Choroid plexus epithelial cell (primary cell): ENCODE measurements at regions not wholly inside any gene's neighbourhood (a gene's known extent, or its start where the extent isn't known, plus 50 kb on each side); places are given as distances from the start of the nearest gene placed in this dataset.
"Not testable (repeated sequence)": the region's sequence is repeated elsewhere in the genome, so short reads cannot be mapped to it uniquely, and the experiment has no call there.

Experiments used
- DNase-seq: peaks from one replicate; pipeline ENCODE4 v3.0.0-alpha.2; 2010; ENCODE audit warnings: low read depth
- H3K4me3 ChIP-seq: 2 replicates; pipeline ENCODE4 v1.5.1; 2011; ENCODE audit warnings: low read depth, mild to moderate bottlenecking, control low read depth, low read length, moderate library complexity
- CTCF ChIP-seq: conservative IDR thresholded peaks from 2 replicates; pipeline ENCODE4 v1.5.1; 2011; ENCODE audit warnings: low read depth, mild to moderate bottlenecking, control low read depth, inconsistent platforms, low read length, moderate library complexity

- no peak overlapping the region for H3K4me3 ChIP-seq
- DNase-seq, result peak; percentile 77
- peak; percentile 97 for TF ChIP-seq CTCF
Observed at GRCh38 chr7:142482891-142483658, 225.2 kb upstream of the PRSS58 start.

GRCh38 chr7:142481548-142481947, 223.7 kb upstream of the PRSS58 start:
- DNase-seq, result peak; percentile 34
- no peak overlapping the region for H3K4me3 ChIP-seq
- TF ChIP-seq CTCF, result peak; percentile 52

GRCh38 chr7:142478479-142479220, 220.8 kb upstream of the PRSS58 start:
- peak; percentile 82 for TF ChIP-seq CTCF
- peak; percentile 80 for DNase-seq
- H3K4me3 ChIP-seq, result no peak overlapping the region

GRCh38 chr7:142477801-142478200, 219.9 kb upstream of the PRSS58 start:
- not testable (repeated sequence) for H3K4me3 ChIP-seq, DNase-seq

- peak; percentile 84 for DNase-seq
- no peak overlapping the region for H3K4me3 ChIP-seq
- no peak for TF ChIP-seq CTCF
Observed at GRCh38 chr7:142477079-142477651, 219.3 kb upstream of the PRSS58 start.

GRCh38 chr7:142476077-142476476, 218.2 kb upstream of the PRSS58 start:
- no peak overlapping the region for H3K4me3 ChIP-seq
- no peak for TF ChIP-seq CTCF
- peak; percentile 40 for DNase-seq

GRCh38 chr7:142471820-142472219, 214.0 kb upstream of the PRSS58 start:
- TF ChIP-seq CTCF, result no peak
- H3K4me3 ChIP-seq, result no peak overlapping the region
- no peak for DNase-seq
